K562 (cell line): ENCODE measurements at regions not wholly inside any gene's neighbourhood (a gene's known extent, or its start where the extent isn't known, plus 50 kb on each side); places are given as distances from the start of the nearest gene placed in this dataset.

Experiments
- ATAC-seq: fragments of 200-7000 bp; cut with Tn5 transposase; 3 replicates; pipeline ENCODE4 v1.9.1; 2020; ENCODE audit warnings: moderate library complexity
- BruUV-seq: library from RNA; stranded (reverse); fragments of 400-500 nt; replicated peaks from 2 replicates; lab custom pipeline; 2021; lab: Mats Ljungman, UMichigan
- CTCF ChIA-PET: fragments of 300-600 bp; formaldehyde crosslinking; extraction: SDS; loops from one replicate; lab custom pipeline; 2021; ENCODE audit warnings: low intra/inter-chr PET ratio; lab: Yijun Ruan, JAX
- POLR2A ChIA-PET: fragments of 300-600, 350-650 bp; sonication (Branson Sonifier 250); formaldehyde crosslinking; extraction: SDS; loops from one replicate; lab custom pipeline; 2021; ENCODE audit warnings: antibody characterized with exemption, inconsistent platforms; lab: Yijun Ruan, JAX
- DNase-seq, 4 experiments: peaks; one replicate each; pipeline versions ENCODE4 v3.0.0 to v3.0.0-alpha.2; 2011 to 2018; ENCODE audit warnings: low spot score in 3 of 4, mixed read lengths in 3 of 4; ENCODE audit errors: extremely low read depth in 1 of 4
- FAIRE-seq: peaks from 2 replicates; lab custom pipeline; 2011; peaks lifted over from hg19 to GRCh38; lab: Jason Lieb, UNC
- H2AFZ ChIP-seq: 2 replicates; pipeline ENCODE4 v1.6.0; 2011; ENCODE audit warnings: low read depth, low read length, control low read depth, inconsistent platforms
- H3K27ac ChIP-seq: fragments of 200-600 bp; 3 replicates; pipeline ENCODE4 v1.8.0; 2011; ENCODE audit warnings: low read depth, mild to moderate bottlenecking, control low read depth, inconsistent platforms, low read length, moderate library complexity, mixed read lengths; ENCODE audit errors: extremely low read depth
- H3K27me3 ChIP-seq, 2 experiments: fragments of 300-600 bp in 1 of 2; 2 replicates in 1 of 2; 3 replicates in 1 of 2; pipeline versions ENCODE4 v1.6.0 to v1.8.0; 2011; ENCODE audit warnings: inconsistent platforms in 2 of 2, low read length in 2 of 2, mild to moderate bottlenecking in 1 of 2, mixed read lengths in 1 of 2, moderate library complexity in 1 of 2; ENCODE audit not compliant: control insufficient read depth in 2 of 2, insufficient read depth in 2 of 2
- H3K36me3 ChIP-seq: fragments of 300-600 bp; 3 replicates; pipeline ENCODE4 v1.8.0; 2011; ENCODE audit warnings: mild to moderate bottlenecking, low read length, inconsistent platforms; ENCODE audit not compliant: control insufficient read depth, insufficient read depth
- H3K4me1 ChIP-seq, 2 experiments: fragments of 200-600 bp in 1 of 2; replicated peaks in 1 of 2; 2 replicates in 1 of 2; 3 replicates in 1 of 2; pipeline versions ENCODE4 v1.5.1 to v1.8.0; 2011; ENCODE audit warnings: inconsistent platforms in 2 of 2, low read length in 2 of 2, mild to moderate bottlenecking in 1 of 2, mixed read lengths in 1 of 2, moderate library complexity in 1 of 2; ENCODE audit not compliant: control insufficient read depth in 2 of 2, insufficient read depth in 2 of 2
- H3K4me2 ChIP-seq: 2 replicates; pipeline ENCODE4 v1.6.1; 2011; ENCODE audit warnings: low read length, control low read depth, inconsistent platforms, mixed read lengths; ENCODE audit not compliant: insufficient read depth
- H3K4me3 ChIP-seq: fragments of 200-600 bp; sonication (generic), shearing (Covaris generic); 2 replicates; pipeline ENCODE4 v1.5.1; 2016; ENCODE audit warnings: control low read depth, inconsistent platforms
- H3K79me2 ChIP-seq: fragments of 200-600 bp; 3 replicates; pipeline ENCODE4 v1.8.0; 2011; ENCODE audit warnings: low read length, inconsistent platforms; ENCODE audit not compliant: control insufficient read depth, insufficient read depth
- H3K9ac ChIP-seq, 2 experiments: 2 replicates each; pipeline versions ENCODE4 v1.6.0 to v1.6.1; 2011; ENCODE audit warnings: low read depth in 2 of 2, low read length in 2 of 2, control low read depth in 1 of 2, inconsistent platforms in 1 of 2, mild to moderate bottlenecking in 1 of 2, mixed read lengths in 1 of 2; ENCODE audit not compliant: insufficient read depth in 1 of 2
- H3K9me1 ChIP-seq: one replicate; pipeline ENCODE4 v1.6.0; 2011; ENCODE audit warnings: inconsistent platforms, mild to moderate bottlenecking, low read length, moderate library complexity; ENCODE audit not compliant: control insufficient read depth, insufficient read depth
- H3K9me3 ChIP-seq: replicated peaks from 2 replicates; pipeline ENCODE4 v1.5.1; 2011; ENCODE audit warnings: low read depth, low read length, inconsistent platforms; ENCODE audit not compliant: control insufficient read depth, insufficient read depth
- H4K20me1 ChIP-seq: replicated peaks from 2 replicates; pipeline ENCODE4 v1.6.1; 2011; ENCODE audit warnings: low read length, inconsistent platforms, mixed read lengths; ENCODE audit not compliant: control insufficient read depth, insufficient read depth
- BRD4 ChIP-seq: fragments of 200-600 bp; sonication (generic); IDR thresholded peaks from 2 replicates; pipeline ENCODE4 v1.6.1; 2017; ENCODE audit warnings: inconsistent platforms
- CHD1 ChIP-seq: fragments of 200-600 bp; sonication (generic); IDR thresholded peaks from one replicate; pipeline ENCODE4 v1.6.1; 2012; ENCODE audit warnings: mild to moderate bottlenecking, moderate library complexity, low read length, inconsistent platforms
- COPS2 ChIP-seq: fragments of 450-650 bp; conservative IDR thresholded peaks from 2 replicates; pipeline ENCODE4 v1.6.1; 2016; ENCODE audit warnings: mild to moderate bottlenecking, moderate library complexity
- CUX1 ChIP-seq: fragments of 200-800 bp; sonication (Bioruptor generic); IDR thresholded peaks from 2 replicates; pipeline ENCODE4 v1.6.1; 2016; ENCODE audit warnings: missing genetic modification characterization, missing compliant biosample characterization
- HMG20A ChIP-seq: fragments of 450-650 bp; formaldehyde crosslinking; conservative IDR thresholded peaks from 2 replicates; pipeline ENCODE4 v1.4.0; 2020; ENCODE audit warnings: mild to moderate bottlenecking, mixed read lengths
- POLR2H ChIP-seq: IDR thresholded peaks from 2 replicates; pipeline ENCODE4 v1.6.1; 2016; ENCODE audit warnings: missing genetic modification characterization, low read depth, mild to moderate bottlenecking, control low read depth, missing compliant biosample characterization, moderate library complexity
- TGIF2 ChIP-seq: sonication (generic); formaldehyde crosslinking; IDR thresholded peaks from 2 replicates; pipeline ENCODE4 v1.8.1; 2022; ENCODE audit warnings: mild to moderate bottlenecking, missing genetic modification reagents, moderate library complexity
- ZNF318 ChIP-seq, 2 experiments: fragments of 450-650 bp; IDR thresholded peaks; 2 replicates each; pipeline ENCODE4 v1.6.1; 2016; ENCODE audit warnings: mild to moderate bottlenecking in 2 of 2, borderline replicate concordance in 1 of 2, low read depth in 1 of 2, moderate library complexity in 1 of 2
- WGBS: fragments of 100-300 bp; shearing (Covaris generic); methylation state at CpG from one replicate; pipeline ENCODE4 v1.1.6; 2016; ENCODE audit warnings: low coverage, mixed read lengths; ENCODE audit not compliant: insufficient coverage; ENCODE audit errors: missing lambda C conversion rate; 5-methylcytosine and 5-hydroxymethylcytosine counted together
- in situ Hi-C: fragments of 300-500 bp; cut with MboI; formaldehyde crosslinking; loops from 4 replicates; pipeline ENCODE4 v1.15.0; 2018; ENCODE audit warnings: inconsistent platforms, mixed read lengths
- intact Hi-C: fragments of 100-400 bp; cut with micrococcal nuclease; formaldehyde crosslinking; loops from 2 replicates; pipeline ENCODE4 v1.14.2; 2022

- no peaks in the 10 kb centered on the region for H3K4me1 ChIP-seq
- H4K20me1 ChIP-seq: no peaks in the 10 kb centered on the region
- ATAC-seq: no peak
- no peak for DNase-seq
- H3K27ac ChIP-seq: no peak overlapping the region
- WGBS: 1% methylated on average over 9 of the region's 9 CpGs
- no peak overlapping the region for H3K4me3 ChIP-seq
- H3K4me2 ChIP-seq: no peak overlapping the region
- H3K9me1 ChIP-seq: no peaks in the 10 kb centered on the region
- no peak for FAIRE-seq
- no peaks in the 10 kb centered on the region for H3K27me3 ChIP-seq
- no peaks in the 10 kb centered on the region for H3K36me3 ChIP-seq
- ChIA-PET CTCF (no interaction called here), POLR2A (no interaction called here)
- no TSS peak for BruUV-seq
- no peak overlapping the region for H3K9ac ChIP-seq
- no peaks in the 10 kb centered on the region for H3K79me2 ChIP-seq
- intact Hi-C loops (no loop called here), in situ Hi-C loops (no loop called here)
- H3K9me3 ChIP-seq: no peaks in the 10 kb centered on the region
- H2AFZ ChIP-seq: no peak overlapping the region
- no peak for TF ChIP-seq CUX1
- no peak for TF ChIP-seq POLR2H (tag)
- no peak for TF ChIP-seq HMG20A
- no peak for TF ChIP-seq CHD1
- TF ChIP-seq TGIF2 (CRISPR knock-in tag): no peak
- no peak for TF ChIP-seq COPS2
- TF ChIP-seq ZNF318 (IDR thresholded peaks at IDR 0.05; ENCODE audit: borderline replicate concordance in 1 of 2, low read depth in 1 of 2): no peak
- TF ChIP-seq BRD4: no peak
Measured at GRCh38 chr21:17119466-17120297, 393.2 kb upstream of the CXADR start.
